GM19328 (cell line): ENCODE measurements at regions not wholly inside any gene's neighbourhood (a gene's known extent, or its start where the extent isn't known, plus 50 kb on each side); places are given as distances from the start of the nearest gene placed in this dataset.

ENCODE experiments used
- ATAC-seq: cut with Tn5 transposase; IDR thresholded peaks from one replicate; pipeline ENCODE4 v1.9.1; 2021; ENCODE audit warnings: mild to moderate bottlenecking, moderate library complexity; ENCODE audit not compliant: unreplicated experiment

DNA sequence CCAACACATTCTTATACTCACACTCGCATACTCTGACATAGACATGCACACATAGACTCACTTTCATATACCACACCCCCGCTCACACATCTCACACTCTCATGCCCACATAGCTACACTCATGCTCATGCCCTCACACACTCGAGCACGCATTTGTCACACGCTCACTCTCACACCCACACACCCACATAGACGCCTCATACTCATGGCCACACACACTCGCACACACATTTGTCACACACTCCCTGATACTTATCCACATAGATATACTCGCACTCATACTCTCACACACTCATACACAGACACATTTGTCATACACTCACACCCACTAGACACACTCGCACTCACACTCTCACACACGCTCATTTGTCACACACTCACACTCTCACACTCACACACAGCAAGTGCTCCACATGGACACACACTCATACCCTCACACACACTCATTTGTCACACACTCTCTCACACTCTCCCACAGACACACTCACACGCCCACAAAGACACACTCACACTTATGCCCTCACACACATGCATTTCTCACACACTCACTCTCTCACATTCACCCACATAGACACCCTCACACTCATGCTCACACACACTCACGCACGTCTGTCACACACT lies 50.9 kb downstream of the TNP1 start:
- no peak for ATAC-seq

DNA sequence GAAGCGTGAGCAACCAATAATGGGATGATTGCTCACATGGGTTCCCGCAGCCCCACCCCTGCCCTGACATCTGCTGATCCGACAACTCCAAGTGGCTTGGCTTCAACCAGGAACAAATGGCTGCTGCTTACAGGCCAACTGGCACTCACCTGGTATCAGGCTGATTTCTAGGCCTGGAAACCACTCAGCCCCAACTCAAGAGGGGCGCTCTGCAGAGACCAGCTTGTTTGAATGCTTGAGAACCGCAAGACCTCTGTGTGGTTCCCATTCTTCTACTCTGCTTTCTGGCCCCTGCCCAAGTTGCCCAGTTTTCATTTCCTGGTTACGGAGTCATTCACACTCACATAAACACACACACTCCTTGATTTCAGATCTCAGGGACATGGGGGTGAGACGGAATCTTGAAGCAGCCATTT lies 52.0 kb downstream of the TNP1 start:
- ATAC-seq: no peak

DNA sequence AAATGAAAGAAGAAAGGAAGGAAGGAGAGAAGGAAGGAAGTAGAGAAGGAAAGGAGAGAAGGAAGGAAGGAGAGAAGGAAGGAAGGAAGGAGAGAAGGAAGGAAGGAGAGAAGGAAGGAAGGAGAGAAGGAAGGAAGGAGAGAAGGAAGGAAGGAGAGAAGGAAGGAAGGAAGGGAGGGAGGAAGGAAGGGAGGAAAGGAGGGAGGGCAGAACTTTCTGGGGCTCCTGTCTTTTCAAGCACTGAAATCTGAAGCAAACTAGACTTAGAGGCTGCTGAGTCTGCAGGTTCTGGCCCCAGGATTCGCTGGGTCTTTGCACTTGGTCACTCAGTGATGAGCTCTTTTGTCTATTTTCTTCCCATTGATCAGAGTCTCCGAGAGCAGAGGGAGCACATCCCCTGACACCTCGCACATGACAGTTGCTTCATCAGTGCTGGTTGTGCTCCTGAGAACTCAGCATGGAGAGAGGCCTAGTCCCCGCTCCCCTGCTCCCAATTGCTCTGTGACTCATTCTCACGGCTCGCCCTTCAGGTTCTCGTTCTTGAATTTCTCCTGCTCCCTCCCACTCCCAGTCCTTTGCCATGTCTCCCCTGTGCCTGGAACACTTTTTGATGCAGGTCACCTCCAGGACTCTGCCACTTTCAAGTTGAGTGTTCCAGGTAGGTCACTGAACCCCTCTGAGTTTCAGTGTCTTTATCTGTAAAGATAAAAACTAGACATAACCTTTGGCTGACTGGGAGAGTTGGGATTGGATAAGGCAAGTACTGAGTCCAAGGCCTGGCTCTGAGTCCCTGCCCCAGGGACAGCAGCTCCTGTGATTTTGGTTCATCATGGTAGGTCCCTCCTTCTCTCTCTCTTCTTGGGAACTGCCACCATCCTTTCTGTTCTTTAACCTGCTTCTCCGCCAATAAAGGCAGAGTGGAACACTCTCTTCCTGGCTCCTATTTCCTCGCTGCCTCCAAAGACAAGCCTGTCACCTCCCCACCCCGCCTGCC lies 55.2 kb downstream of the TNP1 start:
- ATAC-seq: no peak

DNA sequence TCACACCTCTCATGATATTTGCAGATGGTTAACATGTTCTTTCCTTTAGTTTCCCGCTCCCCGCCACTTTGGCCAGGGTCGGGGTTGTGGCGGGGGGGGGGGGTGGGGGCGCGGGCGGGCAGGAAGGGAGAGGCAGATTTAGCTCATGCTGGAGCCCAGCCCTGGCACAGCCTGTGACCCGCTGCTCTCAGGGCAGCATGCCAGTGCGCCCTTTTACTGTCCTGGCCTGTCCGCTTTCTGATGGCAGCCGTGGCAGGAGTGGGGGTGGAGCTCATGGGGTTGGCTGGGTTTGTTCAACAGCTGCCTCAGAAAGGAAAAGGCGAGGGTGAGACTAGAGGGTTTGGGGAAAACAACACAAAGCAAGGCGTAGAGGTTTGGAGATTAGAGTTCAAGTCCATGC lies 56.1 kb downstream of the TNP1 start:
- no peak for ATAC-seq

DNA sequence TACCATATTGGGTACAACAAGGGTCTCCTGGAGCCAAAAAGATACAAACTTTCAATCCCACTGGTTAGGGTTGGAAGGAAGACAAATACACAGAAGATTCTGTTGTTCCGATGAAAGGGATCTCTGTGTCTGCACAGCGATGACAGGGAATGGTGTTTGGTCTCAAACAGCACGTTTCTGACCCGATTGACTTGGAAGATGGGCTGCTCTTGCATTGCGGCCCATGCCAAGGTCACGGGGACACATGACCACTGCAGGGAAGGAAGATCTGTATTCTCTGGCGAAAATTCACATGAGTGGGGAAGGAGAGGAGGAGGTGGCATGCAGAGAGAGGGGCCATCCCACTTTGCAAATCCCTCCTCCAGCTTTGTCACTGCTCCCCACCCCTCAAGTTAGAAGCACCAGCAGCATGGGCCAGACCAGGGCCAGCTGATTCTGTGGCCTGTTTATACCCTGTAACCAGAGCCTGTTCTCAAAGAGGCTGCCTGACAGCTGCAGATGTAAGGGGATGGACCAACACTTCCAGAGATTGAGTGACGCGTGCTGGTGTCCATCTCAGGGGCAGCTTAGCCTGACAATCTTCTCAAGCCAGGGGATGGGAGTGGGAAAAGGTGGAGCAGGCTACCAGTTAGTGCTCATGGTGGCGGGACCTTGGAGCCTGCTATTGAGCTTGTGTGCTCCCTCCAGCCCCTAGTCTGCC lies 57.2 kb downstream of the TNP1 start:
- ATAC-seq: no peak

DNA sequence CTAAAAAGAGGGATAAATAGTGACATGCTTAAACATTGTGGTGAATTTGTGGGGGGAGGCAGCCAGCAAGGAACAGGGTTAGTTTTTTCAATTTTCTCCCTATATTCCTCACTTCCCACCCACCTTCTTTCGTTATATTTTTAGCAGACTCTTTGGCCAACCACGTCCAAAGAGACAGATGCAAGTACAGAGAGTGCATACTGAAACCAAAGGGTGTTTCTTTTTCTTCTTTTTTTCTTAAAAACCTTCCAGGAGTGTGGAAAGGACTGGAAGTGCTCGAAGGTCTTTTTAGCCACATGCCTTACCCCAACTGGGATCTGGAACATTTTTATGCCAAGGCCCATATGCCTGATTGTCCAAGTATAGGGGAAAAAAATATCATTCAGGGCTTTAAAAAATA lies 59.0 kb downstream of the TNP1 start:
- ATAC-seq: no peak

DNA sequence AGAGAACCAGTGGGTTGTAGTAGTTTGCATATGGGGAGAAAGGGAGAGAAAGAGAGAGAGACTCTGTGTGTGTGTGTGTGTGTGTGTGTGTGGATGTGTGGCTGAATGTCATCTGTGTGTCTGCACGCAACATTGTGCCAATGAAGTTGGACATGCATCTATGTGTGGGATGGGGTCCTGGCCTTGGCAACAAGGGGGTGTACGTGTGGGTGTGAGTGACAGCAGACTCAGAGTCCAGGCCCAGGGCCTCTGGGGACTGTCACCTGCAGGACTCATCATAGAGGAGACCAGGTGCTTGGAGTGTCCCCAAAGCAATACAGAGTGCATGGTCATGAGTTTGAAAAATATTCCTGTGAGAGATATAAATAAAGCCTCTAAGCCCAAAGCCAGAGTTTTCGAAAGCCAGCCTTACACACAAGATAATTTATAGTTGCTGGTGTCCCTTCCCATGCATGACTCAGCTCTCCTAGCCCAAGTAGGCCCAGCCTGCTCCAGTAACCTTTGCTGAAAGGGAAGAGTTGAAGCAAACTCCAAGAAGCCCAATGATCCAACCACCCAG lies 59.9 kb downstream of the TNP1 start:
- ATAC-seq: no peak

DNA sequence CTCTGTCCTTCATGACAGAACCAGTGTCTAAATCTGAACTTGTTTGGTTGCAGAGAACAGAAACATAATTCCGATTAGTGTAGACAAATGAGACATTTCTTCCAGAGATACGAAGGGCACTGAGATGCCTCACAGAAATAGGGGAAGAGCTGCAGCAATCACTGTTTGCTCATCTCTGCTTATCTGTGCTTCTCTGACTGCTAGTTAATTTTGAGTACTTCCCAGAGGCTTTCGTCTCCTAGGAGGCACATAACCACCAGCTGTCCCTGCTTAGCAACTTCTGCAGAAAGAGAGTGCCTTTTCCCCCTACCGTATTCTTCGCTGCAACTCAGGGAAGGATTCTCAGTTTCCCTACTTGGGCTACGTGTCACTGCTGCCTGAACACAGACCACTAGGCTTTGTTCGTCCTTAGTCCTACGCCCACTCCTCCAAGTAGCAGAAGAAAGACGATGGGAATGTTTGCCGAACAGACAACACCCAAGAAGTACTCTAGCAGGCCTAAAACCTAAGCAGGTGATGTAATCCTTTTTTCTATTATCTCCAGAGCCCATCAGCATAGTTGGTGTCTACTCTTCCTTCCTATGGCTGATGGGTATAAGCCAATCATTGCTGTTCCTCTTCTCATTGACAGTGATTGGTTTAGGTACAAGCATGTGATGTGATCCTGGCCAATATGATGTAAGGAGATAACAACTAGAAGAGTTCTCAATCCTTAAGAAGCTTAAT lies 63.6 kb downstream of the TNP1 start:
- ATAC-seq: no peak

DNA sequence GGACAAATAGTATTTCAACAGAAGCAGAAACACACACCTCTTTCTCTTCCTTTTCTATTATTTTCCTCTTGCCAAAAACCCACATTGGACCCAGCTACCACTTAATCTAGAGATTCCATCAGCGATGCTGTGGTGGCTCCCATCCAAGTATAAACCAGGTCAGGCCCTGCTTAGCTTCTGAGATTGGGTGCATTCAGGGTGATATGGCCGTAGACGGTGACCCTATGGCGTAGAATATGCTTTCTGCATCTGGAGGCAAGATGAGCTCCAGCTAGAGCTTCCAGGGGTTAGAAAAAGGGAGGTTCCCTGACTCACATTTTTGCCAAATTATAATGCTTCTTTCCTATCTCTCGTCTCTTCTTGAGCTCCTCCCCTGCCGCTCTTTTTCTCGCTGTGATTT lies 66.5 kb downstream of the TNP1 start:
- no peak for ATAC-seq

DNA sequence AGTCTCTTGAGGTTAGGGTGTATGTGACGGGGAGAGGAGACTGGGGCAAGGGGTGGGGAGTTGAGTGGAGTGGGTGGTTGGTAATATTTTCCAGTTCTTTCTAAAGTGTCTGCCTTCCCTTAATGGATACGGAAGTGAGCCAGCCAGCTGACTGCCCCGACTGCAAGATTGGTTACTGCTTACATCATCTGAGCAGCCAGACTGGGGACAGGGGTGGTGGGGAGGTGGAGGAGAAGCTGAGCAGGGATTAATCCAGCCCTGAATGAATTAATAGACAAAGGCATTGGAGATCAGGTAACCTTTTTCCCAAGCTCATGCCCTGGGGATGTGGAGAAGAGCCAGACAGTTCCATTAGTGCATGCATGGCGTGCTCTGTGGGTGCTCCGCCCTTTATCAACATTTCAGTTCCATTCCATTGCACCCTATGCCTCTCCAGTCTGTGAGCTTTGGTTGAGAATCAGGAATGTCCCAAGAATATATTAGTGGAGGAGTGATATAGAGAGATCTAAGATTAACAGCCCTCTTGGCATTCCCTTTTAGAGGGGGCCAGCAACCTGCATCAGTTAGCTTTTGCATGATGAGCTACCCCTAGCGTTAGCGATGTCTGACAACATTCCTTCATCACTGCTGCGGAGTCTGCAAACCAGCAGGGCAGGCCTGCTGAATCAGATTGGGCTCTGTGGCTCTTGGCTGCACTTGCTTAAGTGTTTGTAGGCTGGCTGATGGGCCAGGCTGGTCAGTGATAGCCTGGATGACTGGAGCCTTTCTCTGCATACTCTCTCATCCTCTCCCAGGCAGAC lies 67.4 kb downstream of the TNP1 start:
- no peak for ATAC-seq

DNA sequence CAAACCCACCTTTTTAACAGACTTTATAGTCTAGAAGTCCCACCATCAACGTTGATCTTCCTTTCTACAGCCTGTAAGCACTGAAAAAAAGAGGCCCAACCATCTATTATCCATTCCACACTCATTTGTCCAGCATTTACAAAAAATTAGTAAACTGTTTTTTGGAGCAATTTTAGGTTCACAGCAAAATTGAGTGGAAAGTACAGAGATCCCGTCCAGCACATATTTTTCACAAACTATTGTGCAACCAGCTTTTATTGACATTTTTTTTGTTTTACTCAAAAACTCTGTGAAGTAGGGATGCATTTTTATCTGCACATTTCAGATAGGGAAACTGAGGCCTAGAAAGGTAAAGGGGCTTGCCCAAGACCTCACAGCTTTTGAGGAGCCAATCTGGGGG lies 68.6 kb downstream of the TNP1 start:
- ATAC-seq: no peak

DNA sequence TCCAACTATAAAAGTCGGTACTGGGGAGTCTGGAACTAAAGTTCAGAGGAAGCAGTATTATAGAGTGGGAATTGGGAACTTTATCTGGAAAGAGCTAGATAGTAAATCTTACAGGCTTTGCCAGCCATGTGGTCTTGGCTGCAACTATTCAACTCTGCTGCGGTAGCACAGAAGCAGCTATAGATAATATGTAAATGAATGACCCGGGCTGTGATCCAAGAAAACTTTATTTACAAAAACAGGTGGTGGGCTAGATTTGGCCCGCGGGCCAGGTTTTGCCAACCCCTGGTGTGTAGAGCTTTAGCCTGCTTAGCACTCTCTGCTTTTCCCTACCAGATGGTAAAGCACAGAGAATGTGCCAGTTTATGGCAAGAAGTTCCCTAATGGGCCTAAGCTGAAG lies 70.8 kb downstream of the TNP1 start:
- no peak for ATAC-seq

DNA sequence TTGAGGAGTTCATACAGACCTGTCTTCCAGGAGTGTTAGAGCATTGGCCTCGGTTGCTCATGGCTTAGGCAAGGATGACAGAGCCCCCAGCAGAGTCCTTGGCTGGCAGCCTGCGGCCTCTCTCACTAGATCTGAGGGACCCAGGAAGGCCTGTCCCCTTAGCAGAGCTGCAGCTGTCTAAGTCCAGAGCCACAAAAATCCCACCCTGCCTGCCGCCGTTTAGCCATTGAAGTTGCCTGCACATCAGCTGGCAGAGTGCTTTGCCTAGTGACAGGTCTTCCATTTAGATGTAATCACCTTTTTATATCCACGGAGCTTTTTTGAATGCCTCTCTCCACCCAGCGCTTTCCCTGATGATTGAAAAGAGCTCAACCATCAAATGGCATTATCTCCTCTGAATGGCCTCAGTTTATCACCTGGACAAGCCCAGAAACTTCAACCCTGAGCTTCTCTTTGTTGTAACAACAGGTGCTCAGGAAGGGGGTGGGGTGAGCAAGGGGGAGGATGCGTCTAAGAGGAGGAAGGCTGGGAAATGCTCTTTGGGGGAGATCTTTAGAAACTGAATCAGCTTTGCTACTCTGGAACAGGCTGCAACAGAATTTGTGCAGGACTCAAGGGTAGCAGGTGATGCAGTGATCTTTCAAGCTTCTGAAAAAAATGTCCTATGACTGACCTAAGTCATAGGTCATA lies 71.9 kb downstream of the TNP1 start:
- no peak for ATAC-seq

DNA sequence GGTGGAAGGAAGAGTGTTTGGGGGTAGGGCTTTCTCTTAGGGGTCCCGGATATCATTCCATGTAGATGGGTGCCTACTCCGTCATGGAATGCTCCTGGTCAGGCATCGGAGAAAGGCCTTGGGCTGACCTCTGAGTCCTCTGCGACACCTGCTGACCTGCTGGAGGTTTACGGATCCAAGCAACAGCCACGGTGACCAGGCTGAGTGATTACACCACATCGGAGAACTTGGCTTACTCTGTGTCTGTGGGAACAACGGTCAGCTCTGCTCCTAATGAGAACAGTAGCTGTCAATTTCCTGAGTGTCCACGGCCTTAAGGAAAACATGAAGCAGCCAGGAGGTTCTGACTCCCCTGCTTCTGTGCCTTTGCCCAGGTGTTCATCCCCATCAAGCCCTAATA lies 73.2 kb downstream of the TNP1 start:
- no peak for ATAC-seq

DNA sequence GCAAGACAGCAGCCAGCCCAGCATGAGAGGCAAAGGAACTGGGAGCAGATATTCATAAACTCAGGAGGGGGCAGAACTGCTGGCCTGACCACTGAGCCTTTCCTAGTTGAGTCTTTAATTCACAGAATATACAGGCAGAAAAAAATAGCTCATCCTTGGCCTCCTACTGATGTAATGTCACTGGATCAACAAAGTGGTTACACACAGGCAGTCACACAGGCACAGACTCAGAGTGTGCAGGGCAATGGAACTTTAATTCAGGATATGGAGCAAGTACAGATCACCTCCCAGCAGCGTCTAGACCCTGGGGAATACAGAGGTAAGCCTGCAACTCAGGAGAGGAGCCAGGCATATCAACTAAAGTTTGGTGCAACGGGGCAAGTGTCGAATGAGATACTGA lies 75.4 kb downstream of the TNP1 start:
- no peak for ATAC-seq

DNA sequence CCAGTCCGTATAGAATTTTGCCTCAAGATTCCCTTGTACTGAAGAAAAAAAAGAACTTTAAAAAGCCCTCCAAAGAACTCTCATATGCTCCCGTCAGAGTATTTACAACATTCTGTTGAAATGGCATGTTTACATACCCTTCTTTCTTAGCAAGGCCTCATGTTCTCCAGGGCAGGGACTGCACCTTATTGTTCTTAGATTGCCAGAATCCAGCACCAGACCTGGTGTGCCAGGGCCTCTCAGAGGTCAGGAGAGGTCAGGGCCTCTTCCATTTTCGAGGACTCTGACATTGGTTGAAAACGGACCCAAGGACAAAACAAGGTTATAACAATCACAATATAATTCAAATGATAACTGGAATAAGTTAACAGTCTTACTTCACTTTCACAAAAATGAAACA lies 78.2 kb downstream of the TNP1 start:
- ATAC-seq: no peak

DNA sequence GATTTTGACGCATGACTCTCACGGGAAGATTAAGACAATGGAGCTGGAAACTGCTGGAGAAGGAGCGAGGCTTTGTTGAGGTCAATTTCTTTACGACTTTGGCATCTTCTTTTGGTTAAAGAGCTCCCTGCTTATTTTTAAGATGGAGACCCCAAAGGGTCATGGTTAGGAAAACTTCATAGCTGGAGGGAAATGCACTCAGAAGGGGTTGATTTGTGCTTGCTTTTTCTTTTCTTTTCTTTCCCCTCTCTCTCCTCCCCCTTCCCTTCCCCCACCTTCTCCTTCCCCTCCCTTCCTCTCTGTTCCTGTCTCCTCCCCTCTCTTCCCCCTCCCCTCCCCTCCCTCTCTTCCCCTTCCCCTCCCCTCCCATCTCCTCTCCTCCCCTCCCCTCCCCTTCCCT lies 79.0 kb downstream of the TNP1 start:
- no peak for ATAC-seq

DNA sequence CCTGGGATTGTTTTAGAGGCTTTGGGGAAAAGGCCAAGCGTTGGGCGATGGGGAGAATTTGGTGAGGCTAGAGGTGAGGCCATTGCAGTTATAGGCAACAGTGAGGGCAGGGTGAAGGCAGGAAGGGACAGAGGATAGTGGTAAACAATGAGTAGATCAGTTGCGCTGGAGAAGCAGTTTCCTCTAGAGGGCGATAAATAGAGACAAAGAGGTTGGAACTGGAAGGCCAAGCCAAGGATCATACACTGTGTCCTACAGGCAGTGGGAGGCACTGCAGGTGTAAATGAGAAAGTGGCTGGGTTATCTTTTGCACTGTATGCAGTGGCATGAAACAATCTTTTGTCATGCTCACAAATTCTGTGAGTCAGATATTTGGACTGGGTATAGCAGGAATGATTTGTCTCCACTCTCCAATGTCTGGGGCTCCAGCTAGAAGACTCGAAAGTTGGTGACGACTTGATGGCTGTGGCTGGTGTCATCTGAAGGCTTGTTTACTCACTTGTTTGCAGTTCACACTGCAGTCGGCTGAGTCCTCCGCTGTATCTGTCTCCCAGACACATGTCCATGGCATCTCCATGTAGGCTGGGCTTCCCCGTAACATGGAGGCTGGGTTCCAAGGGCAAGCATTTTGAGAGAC lies 82.1 kb downstream of the TNP1 start:
- ATAC-seq: peak; percentile 96
